ENCODE measurements at regions not wholly inside any gene's neighbourhood (a gene's known extent, or its start where the extent isn't known, plus 50 kb on each side); places are given as distances from the start of the nearest gene placed in this dataset.

GRCh38 chr12:61107118-61107517 lies 1153.1 kb upstream of the USP15 start:
- Histone ChIP-seq H3K36me3 (ENCODE audit: control insufficient read depth in 2 of 2, insufficient read depth in 2 of 2, low read length in 1 of 2) (no peaks in the 10 kb centered on the region), H3K9me3 (ENCODE audit: control insufficient read depth in 2 of 2, insufficient read depth in 1 of 2, low read depth in 1 of 2, low read length in 1 of 2) (peaks cover 0 to 4% of the 10 kb centered on the region in 2 donors), H3K4me1 (ENCODE audit: control insufficient read depth in 2 of 2, insufficient read depth in 2 of 2, low read length in 1 of 2) (no peaks in the 10 kb centered on the region), H3K4me3 (ENCODE audit: low read depth in 1 of 2, low read length in 2 of 2) (no peak overlapping the region), H3K27ac (ENCODE audit: low read depth in 2 of 2, low read length in 1 of 2) (no peak overlapping the region), H3K27me3 (ENCODE audit: control insufficient read depth in 1 of 2, insufficient read depth in 2 of 2, low read length in 2 of 2) (no peaks in the 10 kb centered on the region)

GRCh38 chr12:61111218-61111617 lies 1149.0 kb upstream of the USP15 start:
- no peaks in the 10 kb centered on the region for H3K36me3 ChIP-seq (ENCODE audit: control insufficient read depth in 2 of 2, insufficient read depth in 2 of 2, low read length in 1 of 2)
- no peaks in the 10 kb centered on the region for H3K27me3 ChIP-seq (ENCODE audit: control insufficient read depth in 1 of 2, insufficient read depth in 2 of 2, low read length in 2 of 2)
- no peak overlapping the region for H3K27ac ChIP-seq (ENCODE audit: low read depth in 2 of 2, low read length in 1 of 2)
- H3K9me3 ChIP-seq (ENCODE audit: control insufficient read depth in 2 of 2, insufficient read depth in 1 of 2, low read depth in 1 of 2, low read length in 1 of 2) = no peaks in the 10 kb centered on the region
- 81 to 88% methylated on average over 1 of the region's 1 CpG for WGBS, 2 donors
- no peak overlapping the region for H3K4me3 ChIP-seq (ENCODE audit: low read depth in 1 of 2, low read length in 2 of 2)
- H3K4me1 ChIP-seq (ENCODE audit: control insufficient read depth in 2 of 2, insufficient read depth in 2 of 2, low read length in 1 of 2) = no peaks in the 10 kb centered on the region

GRCh38 chr12:61137677-61138414 lies 1122.4 kb upstream of the USP15 start:
- H3K4me1 ChIP-seq (ENCODE audit: control insufficient read depth in 2 of 2, insufficient read depth in 2 of 2, low read length in 1 of 2) = no peaks in the 10 kb centered on the region
- H3K4me3 ChIP-seq (ENCODE audit: low read depth in 1 of 2, low read length in 2 of 2) = no peak overlapping the region
- no peaks in the 10 kb centered on the region for H3K27me3 ChIP-seq (ENCODE audit: control insufficient read depth in 1 of 2, insufficient read depth in 2 of 2, low read length in 2 of 2)
- H3K36me3 ChIP-seq (ENCODE audit: control insufficient read depth in 2 of 2, insufficient read depth in 2 of 2, low read length in 1 of 2) = no peaks in the 10 kb centered on the region
- WGBS, 2 donors = 76 to 80% methylated on average over 3 of the region's 3 CpGs
- H3K27ac ChIP-seq (ENCODE audit: low read depth in 2 of 2, low read length in 1 of 2) = no peak overlapping the region
- H3K9me3 ChIP-seq (ENCODE audit: control insufficient read depth in 2 of 2, insufficient read depth in 1 of 2, low read depth in 1 of 2, low read length in 1 of 2) = no peaks in the 10 kb centered on the region

- H3K27ac ChIP-seq (ENCODE audit: low read depth in 2 of 2, low read length in 1 of 2) = no peak overlapping the region
- H3K9me3 ChIP-seq (ENCODE audit: control insufficient read depth in 2 of 2, insufficient read depth in 1 of 2, low read depth in 1 of 2, low read length in 1 of 2) = no peaks in the 10 kb centered on the region
- no peaks in the 10 kb centered on the region for H3K4me1 ChIP-seq (ENCODE audit: control insufficient read depth in 2 of 2, insufficient read depth in 2 of 2, low read length in 1 of 2)
Observed at GRCh38 chr12:61138415-61138759, 1121.8 kb upstream of the USP15 start.

GRCh38 chr12:61161961-61162360 lies 1098.2 kb upstream of the USP15 start:
- peaks cover 0 to 3% of the 10 kb centered on the region in 2 donors for H3K9me3 ChIP-seq (ENCODE audit: control insufficient read depth in 2 of 2, insufficient read depth in 1 of 2, low read depth in 1 of 2, low read length in 1 of 2)
- WGBS, 2 donors = 41 to 53% methylated on average over 2 of the region's 2 CpGs
- no peak overlapping the region for H3K27ac ChIP-seq (ENCODE audit: low read depth in 2 of 2, low read length in 1 of 2)
- no peaks in the 10 kb centered on the region for H3K36me3 ChIP-seq (ENCODE audit: control insufficient read depth in 2 of 2, insufficient read depth in 2 of 2, low read length in 1 of 2)
- H3K4me1 ChIP-seq (ENCODE audit: control insufficient read depth in 2 of 2, insufficient read depth in 2 of 2, low read length in 1 of 2) = no peaks in the 10 kb centered on the region
- no peaks in the 10 kb centered on the region for H3K27me3 ChIP-seq (ENCODE audit: control insufficient read depth in 1 of 2, insufficient read depth in 2 of 2, low read length in 2 of 2)
- no peak overlapping the region for H3K4me3 ChIP-seq (ENCODE audit: low read depth in 1 of 2, low read length in 2 of 2)

More at GRCh38 chr12:61138415-61138759, 1121.8 kb upstream of the USP15 start:
- H3K36me3 ChIP-seq (ENCODE audit: control insufficient read depth in 2 of 2, insufficient read depth in 2 of 2, low read length in 1 of 2) = no peaks in the 10 kb centered on the region
- H3K27me3 ChIP-seq (ENCODE audit: control insufficient read depth in 1 of 2, insufficient read depth in 2 of 2, low read length in 2 of 2) = no peaks in the 10 kb centered on the region
- H3K4me3 ChIP-seq (ENCODE audit: low read depth in 1 of 2, low read length in 2 of 2) = no peak overlapping the region

GRCh38 chr12:61188801-61189595 lies 1071.2 kb upstream of the USP15 start:
- no peaks in the 10 kb centered on the region for H3K36me3 ChIP-seq (ENCODE audit: control insufficient read depth in 2 of 2, insufficient read depth in 2 of 2, low read length in 1 of 2)
- no peak overlapping the region for H3K27ac ChIP-seq (ENCODE audit: low read depth in 2 of 2, low read length in 1 of 2)
- no peaks in the 10 kb centered on the region for H3K9me3 ChIP-seq (ENCODE audit: control insufficient read depth in 2 of 2, insufficient read depth in 1 of 2, low read depth in 1 of 2, low read length in 1 of 2)
- no peaks in the 10 kb centered on the region for H3K4me1 ChIP-seq (ENCODE audit: control insufficient read depth in 2 of 2, insufficient read depth in 2 of 2, low read length in 1 of 2)
- WGBS, 2 donors = 80 to 83% methylated on average over 18 of the region's 18 CpGs
- H3K4me3 ChIP-seq (ENCODE audit: low read depth in 1 of 2, low read length in 2 of 2) = no peak overlapping the region
- H3K27me3 ChIP-seq (ENCODE audit: control insufficient read depth in 1 of 2, insufficient read depth in 2 of 2, low read length in 2 of 2) = no peaks in the 10 kb centered on the region

GRCh38 chr12:61213646-61214045 lies 1046.6 kb upstream of the USP15 start:
- Histone ChIP-seq H3K4me3 (ENCODE audit: low read depth in 1 of 2, low read length in 2 of 2) (no peak overlapping the region), H3K36me3 (ENCODE audit: control insufficient read depth in 2 of 2, insufficient read depth in 2 of 2, low read length in 1 of 2) (no peaks in the 10 kb centered on the region), H3K4me1 (ENCODE audit: control insufficient read depth in 2 of 2, insufficient read depth in 2 of 2, low read length in 1 of 2) (no peaks in the 10 kb centered on the region), H3K27ac (ENCODE audit: low read depth in 2 of 2, low read length in 1 of 2) (no peak overlapping the region), H3K9me3 (ENCODE audit: control insufficient read depth in 2 of 2, insufficient read depth in 1 of 2, low read depth in 1 of 2, low read length in 1 of 2) (peaks cover 0 to 2% of the 10 kb centered on the region in 2 donors), H3K27me3 (ENCODE audit: control insufficient read depth in 1 of 2, insufficient read depth in 2 of 2, low read length in 2 of 2) (no peaks in the 10 kb centered on the region)
- 70 to 79% methylated on average over 3 of the region's 3 CpGs for WGBS, 2 donors

GRCh38 chr12:61220337-61220736 lies 1039.9 kb upstream of the USP15 start:
- Histone ChIP-seq H3K4me3 (ENCODE audit: low read depth in 1 of 2, low read length in 2 of 2) (no peak overlapping the region), H3K36me3 (ENCODE audit: control insufficient read depth in 2 of 2, insufficient read depth in 2 of 2, low read length in 1 of 2) (no peaks in the 10 kb centered on the region), H3K4me1 (ENCODE audit: control insufficient read depth in 2 of 2, insufficient read depth in 2 of 2, low read length in 1 of 2) (no peaks in the 10 kb centered on the region), H3K27me3 (ENCODE audit: control insufficient read depth in 1 of 2, insufficient read depth in 2 of 2, low read length in 2 of 2) (no peaks in the 10 kb centered on the region), H3K27ac (ENCODE audit: low read depth in 2 of 2, low read length in 1 of 2) (no peak overlapping the region), H3K9me3 (ENCODE audit: control insufficient read depth in 2 of 2, insufficient read depth in 1 of 2, low read depth in 1 of 2, low read length in 1 of 2) (no peaks in the 10 kb centered on the region)
- WGBS, 2 donors = 92% methylated on average over 4 of the region's 4 CpGs

GRCh38 chr12:61232040-61232439 lies 1028.2 kb upstream of the USP15 start:
- Histone ChIP-seq H3K4me1 (ENCODE audit: control insufficient read depth in 2 of 2, insufficient read depth in 2 of 2, low read length in 1 of 2) (no peaks in the 10 kb centered on the region), H3K36me3 (ENCODE audit: control insufficient read depth in 2 of 2, insufficient read depth in 2 of 2, low read length in 1 of 2) (no peaks in the 10 kb centered on the region), H3K9me3 (ENCODE audit: control insufficient read depth in 2 of 2, insufficient read depth in 1 of 2, low read depth in 1 of 2, low read length in 1 of 2) (no peaks in the 10 kb centered on the region), H3K27ac (ENCODE audit: low read depth in 2 of 2, low read length in 1 of 2) (no peak overlapping the region), H3K4me3 (ENCODE audit: low read depth in 1 of 2, low read length in 2 of 2) (no peak overlapping the region), H3K27me3 (ENCODE audit: control insufficient read depth in 1 of 2, insufficient read depth in 2 of 2, low read length in 2 of 2) (no peaks in the 10 kb centered on the region)
- WGBS, 2 donors = 79% methylated on average over 5 of the region's 5 CpGs

GRCh38 chr12:61250303-61250702 lies 1009.9 kb upstream of the USP15 start:
- no peaks in the 10 kb centered on the region for H3K36me3 ChIP-seq (ENCODE audit: control insufficient read depth in 2 of 2, insufficient read depth in 2 of 2, low read length in 1 of 2)
- H3K27ac ChIP-seq (ENCODE audit: low read depth in 2 of 2, low read length in 1 of 2) = no peak overlapping the region
- H3K27me3 ChIP-seq (ENCODE audit: control insufficient read depth in 1 of 2, insufficient read depth in 2 of 2, low read length in 2 of 2) = no peaks in the 10 kb centered on the region
- peaks cover 0 to 5% of the 10 kb centered on the region in 2 donors for H3K9me3 ChIP-seq (ENCODE audit: control insufficient read depth in 2 of 2, insufficient read depth in 1 of 2, low read depth in 1 of 2, low read length in 1 of 2)
- no peaks in the 10 kb centered on the region for H3K4me1 ChIP-seq (ENCODE audit: control insufficient read depth in 2 of 2, insufficient read depth in 2 of 2, low read length in 1 of 2)
- 71 to 76% methylated on average over 2 of the region's 2 CpGs for WGBS, 2 donors
- H3K4me3 ChIP-seq (ENCODE audit: low read depth in 1 of 2, low read length in 2 of 2) = no peak overlapping the region
